Skin epidermis (tissue), 12 donors: ENCODE measurements at regions not wholly inside any gene's neighbourhood (a gene's known extent, or its start where the extent isn't known, plus 50 kb on each side); places are given as distances from the start of the nearest gene placed in this dataset.

Experiments
- H3K27ac ChIP-seq, 21 experiments: fragments of 200-600 bp; sonication (generic) in 11 of 21; one replicate each; pipeline ENCODE4 v1.5.0; 2020; ENCODE audit warnings: mild to moderate bottlenecking in 3 of 21, inconsistent platforms in 2 of 21, moderate library complexity in 2 of 21
- H3K4me3 ChIP-seq, 7 experiments: fragments of 200-600 bp; sonication (generic) in 2 of 7; one replicate each; pipeline ENCODE4 v1.5.0; 2020; ENCODE audit warnings: inconsistent platforms in 2 of 7, mild to moderate bottlenecking in 2 of 7, moderate library complexity in 1 of 7

- H3K4me3 ChIP-seq = no peak overlapping the region
- peak overlapping the region in 2 of 21 experiments; percentile 82 to 85 for H3K27ac ChIP-seq
Observed at GRCh38 chr6:140059947-140060346, 685.5 kb upstream of the CITED2 start.

- H3K27ac ChIP-seq = no peak overlapping the region
Observed at GRCh38 chr6:140058863-140059262, 684.4 kb upstream of the CITED2 start.

GRCh38 chr6:140052736-140053729, 678.6 kb upstream of the CITED2 start:
- no peak overlapping the region for H3K27ac ChIP-seq
- H3K4me3 ChIP-seq = no peak overlapping the region

More at GRCh38 chr6:140058863-140059262, 684.4 kb upstream of the CITED2 start:
- H3K4me3 ChIP-seq = no peak overlapping the region

- Histone ChIP-seq H3K4me3 (no peak overlapping the region), H3K27ac (no peak overlapping the region)
Observed at GRCh38 chr6:140051521-140052512, 677.4 kb upstream of the CITED2 start.

- Histone ChIP-seq H3K4me3 (no peak overlapping the region), H3K27ac (no peak overlapping the region)
Observed at GRCh38 chr6:140050101-140050995, 675.9 kb upstream of the CITED2 start.

GRCh38 chr6:140049251-140049650, 674.8 kb upstream of the CITED2 start:
- H3K27ac ChIP-seq = no peak overlapping the region

GRCh38 chr6:140048202-140048790, 673.8 kb upstream of the CITED2 start:
- no peak overlapping the region for H3K27ac ChIP-seq
- no peak overlapping the region for H3K4me3 ChIP-seq

More at GRCh38 chr6:140049251-140049650, 674.8 kb upstream of the CITED2 start:
- H3K4me3 ChIP-seq = no peak overlapping the region

GRCh38 chr6:140047321-140047720, 672.9 kb upstream of the CITED2 start:
- no peak overlapping the region for H3K4me3 ChIP-seq
- no peak overlapping the region for H3K27ac ChIP-seq

GRCh38 chr6:140046016-140046632, 671.7 kb upstream of the CITED2 start:
- no peak overlapping the region for H3K4me3 ChIP-seq
- H3K27ac ChIP-seq = no peak overlapping the region

GRCh38 chr6:140045116-140045515, 670.7 kb upstream of the CITED2 start:
- no peak overlapping the region for H3K27ac ChIP-seq
- H3K4me3 ChIP-seq = no peak overlapping the region

GRCh38 chr6:140044626-140045025, 670.2 kb upstream of the CITED2 start:
- H3K4me3 ChIP-seq = no peak overlapping the region
- H3K27ac ChIP-seq = no peak overlapping the region

GRCh38 chr6:140043762-140044378, 669.4 kb upstream of the CITED2 start:
- no peak overlapping the region for H3K27ac ChIP-seq
- no peak overlapping the region for H3K4me3 ChIP-seq

GRCh38 chr6:140043357-140043756, 668.9 kb upstream of the CITED2 start:
- Histone ChIP-seq H3K27ac (no peak overlapping the region), H3K4me3 (no peak overlapping the region)

- Histone ChIP-seq H3K27ac (no peak overlapping the region), H3K4me3 (no peak overlapping the region)
Observed at GRCh38 chr6:140041571-140042332, 667.3 kb upstream of the CITED2 start.

GRCh38 chr6:140041056-140041455, 666.6 kb upstream of the CITED2 start:
- Histone ChIP-seq H3K27ac (no peak overlapping the region), H3K4me3 (no peak overlapping the region)

GRCh38 chr6:140040396-140040795, 665.9 kb upstream of the CITED2 start:
- no peak overlapping the region for H3K4me3 ChIP-seq

GRCh38 chr6:140039364-140039763, 664.9 kb upstream of the CITED2 start:
- no peak overlapping the region for H3K4me3 ChIP-seq

More at GRCh38 chr6:140040396-140040795, 665.9 kb upstream of the CITED2 start:
- no peak overlapping the region for H3K27ac ChIP-seq

More at GRCh38 chr6:140039364-140039763, 664.9 kb upstream of the CITED2 start:
- H3K27ac ChIP-seq = no peak overlapping the region
